ENCODE measurements at regions not wholly inside any gene's neighbourhood (a gene's known extent, or its start where the extent isn't known, plus 50 kb on each side); places are given as distances from the start of the nearest gene placed in this dataset.

DNA sequence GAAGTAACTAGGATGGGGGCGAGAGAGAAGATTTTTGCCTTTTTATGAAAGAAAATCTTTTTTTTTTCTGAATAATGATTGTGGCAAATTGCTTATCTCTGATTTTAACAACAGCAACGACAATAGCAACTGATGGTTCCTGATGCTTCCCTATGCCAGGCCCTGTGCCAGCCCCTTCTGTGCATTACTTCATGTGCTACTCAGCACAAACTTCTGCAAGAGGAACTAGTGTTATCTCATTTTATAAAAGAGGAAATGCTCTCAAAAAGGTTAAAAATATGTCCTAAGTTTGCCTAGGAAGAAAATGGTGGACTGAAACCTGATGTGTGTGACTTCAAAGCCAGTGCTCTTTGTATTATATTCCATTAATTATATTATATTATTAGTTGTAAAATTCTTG is 74.0 kb upstream of the RALGAPA2 start:
- no peak for TF ChIP-seq MED13 (CRISPR knock-in tag; IDR thresholded peaks at IDR 0.05)
- TF ChIP-seq ZNF33B (CRISPR knock-in tag; IDR thresholded peaks at IDR 0.05): no peak
- no peak for TF ChIP-seq SOX13 (IDR thresholded peaks at IDR 0.05)
- no peak for TF ChIP-seq SOX13 (CRISPR knock-in tag; conservative IDR thresholded peaks at IDR 0.05 in 1 of 2, IDR thresholded peaks at IDR 0.05 in 1 of 2)
- TF ChIP-seq, protein P1, sequence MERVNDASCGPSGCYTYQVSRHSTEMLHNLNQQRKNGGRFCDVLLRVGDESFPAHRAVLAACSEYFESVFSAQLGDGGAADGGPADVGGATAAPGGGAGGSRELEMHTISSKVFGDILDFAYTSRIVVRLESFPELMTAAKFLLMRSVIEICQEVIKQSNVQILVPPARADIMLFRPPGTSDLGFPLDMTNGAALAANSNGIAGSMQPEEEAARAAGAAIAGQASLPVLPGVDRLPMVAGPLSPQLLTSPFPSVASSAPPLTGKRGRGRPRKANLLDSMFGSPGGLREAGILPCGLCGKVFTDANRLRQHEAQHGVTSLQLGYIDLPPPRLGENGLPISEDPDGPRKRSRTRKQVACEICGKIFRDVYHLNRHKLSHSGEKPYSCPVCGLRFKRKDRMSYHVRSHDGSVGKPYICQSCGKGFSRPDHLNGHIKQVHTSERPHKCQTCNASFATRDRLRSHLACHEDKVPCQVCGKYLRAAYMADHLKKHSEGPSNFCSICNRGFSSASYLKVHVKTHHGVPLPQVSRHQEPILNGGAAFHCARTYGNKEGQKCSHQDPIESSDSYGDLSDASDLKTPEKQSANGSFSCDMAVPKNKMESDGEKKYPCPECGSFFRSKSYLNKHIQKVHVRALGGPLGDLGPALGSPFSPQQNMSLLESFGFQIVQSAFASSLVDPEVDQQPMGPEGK (CRISPR knock-in tag; IDR thresholded peaks at IDR 0.05): no peak
- TF ChIP-seq ZNF83 (CRISPR knock-in tag; IDR thresholded peaks at IDR 0.05; ENCODE audit: borderline replicate concordance): no peak
- no peak for TF ChIP-seq POLR2AphosphoS5 (IDR thresholded peaks at IDR 0.05; ENCODE audit: low read depth, low read length)
- no peak for TF ChIP-seq CENPT (CRISPR knock-in tag; IDR thresholded peaks at IDR 0.05; ENCODE audit: low read depth)
- TF ChIP-seq RNF2 (conservative IDR thresholded peaks at IDR 0.05; ENCODE audit: low read depth): no peak
